ENCODE measurements at regions not wholly inside any gene's neighbourhood (a gene's known extent, or its start where the extent isn't known, plus 50 kb on each side); places are given as distances from the start of the nearest gene placed in this dataset.

- no peak for DNase-seq
- Histone ChIP-seq H3K27me3 (ENCODE audit: control insufficient read depth, insufficient read depth, low read length) (no peaks in the 10 kb centered on the region), H3K4me3 (ENCODE audit: insufficient read depth, low read depth, low read length) (no peak overlapping the region), H3K36me3 (replicated peaks; ENCODE audit: control insufficient read depth, insufficient read depth, low read length) (no peaks in the 10 kb centered on the region)
Observed at GRCh38 chr5:87097664-87098063, 170.0 kb upstream of the RASA1 start.

- H3K27me3 ChIP-seq (ENCODE audit: control insufficient read depth, insufficient read depth, low read length) = no peaks in the 10 kb centered on the region
- no peak for DNase-seq
- no peak overlapping the region for H3K4me3 ChIP-seq (ENCODE audit: insufficient read depth, low read depth, low read length)
- H3K36me3 ChIP-seq (replicated peaks; ENCODE audit: control insufficient read depth, insufficient read depth, low read length) = no peaks in the 10 kb centered on the region
Observed at GRCh38 chr5:87099291-87099839, 168.3 kb upstream of the RASA1 start.

DNA sequence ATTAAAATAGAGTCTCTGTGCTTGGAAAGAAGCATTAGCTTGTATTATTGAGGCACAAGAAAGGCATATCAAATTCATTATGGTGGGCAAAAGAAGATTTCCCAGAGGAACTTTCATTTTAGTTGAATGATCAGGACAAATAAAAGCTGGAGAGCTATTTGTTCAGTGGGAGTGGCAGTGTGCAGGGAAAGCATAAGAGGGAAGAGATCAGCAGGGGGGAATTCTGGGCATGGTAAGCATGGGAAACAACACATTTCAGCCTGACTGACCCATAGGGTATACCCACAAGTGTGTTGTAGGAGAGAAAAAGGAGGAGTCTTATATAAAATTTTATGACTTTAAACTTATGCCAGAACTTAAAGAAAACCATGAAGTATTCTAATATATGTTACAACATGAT lies 167.7 kb upstream of the RASA1 start:
- no peaks in the 10 kb centered on the region for H3K27me3 ChIP-seq (ENCODE audit: control insufficient read depth, insufficient read depth, low read length)
- DNase-seq = no peak
- H3K4me3 ChIP-seq (ENCODE audit: insufficient read depth, low read depth, low read length) = no peak overlapping the region
- H3K36me3 ChIP-seq (replicated peaks; ENCODE audit: control insufficient read depth, insufficient read depth, low read length) = no peaks in the 10 kb centered on the region

DNA sequence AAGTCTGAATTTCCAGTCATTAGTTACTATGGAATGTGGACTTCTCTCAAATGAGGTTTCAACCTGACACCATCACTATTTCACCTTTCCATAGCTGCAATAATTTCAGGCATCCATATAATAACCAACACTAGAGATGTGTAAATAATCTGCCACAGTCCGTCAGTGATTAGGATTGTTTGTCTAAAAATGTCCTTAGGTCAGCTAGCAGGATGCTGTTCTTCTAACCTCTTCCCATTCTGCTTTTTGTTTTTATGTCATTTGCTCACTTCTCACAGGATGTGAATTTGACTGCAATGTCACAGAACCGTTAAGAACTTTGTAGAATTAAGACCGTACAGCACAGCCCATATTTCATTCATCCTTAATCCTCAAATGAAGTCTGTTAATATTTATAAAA lies 166.4 kb upstream of the RASA1 start:
- DNase-seq = no peak
- H3K36me3 ChIP-seq (replicated peaks; ENCODE audit: control insufficient read depth, insufficient read depth, low read length) = no peaks in the 10 kb centered on the region
- no peak overlapping the region for H3K4me3 ChIP-seq (ENCODE audit: insufficient read depth, low read depth, low read length)
- H3K27me3 ChIP-seq (ENCODE audit: control insufficient read depth, insufficient read depth, low read length) = no peaks in the 10 kb centered on the region

DNA sequence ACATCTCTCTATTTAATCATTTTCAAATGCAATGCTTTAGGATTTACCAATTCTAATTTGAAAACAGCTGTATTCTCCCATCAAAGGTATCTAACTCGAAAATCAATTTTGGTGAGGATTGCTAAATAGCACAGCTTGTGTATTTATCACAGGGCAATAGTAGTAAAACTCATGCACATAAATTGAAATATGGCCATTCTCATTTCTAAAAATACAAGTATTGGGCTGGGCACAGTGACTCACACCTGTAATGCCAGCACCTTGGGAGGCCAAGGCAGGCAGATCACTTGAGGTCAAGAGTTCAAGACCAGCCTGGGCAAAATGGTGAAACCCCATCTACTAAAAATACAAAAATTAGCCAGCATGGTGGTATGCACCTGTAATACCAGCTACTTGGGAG lies 164.8 kb upstream of the RASA1 start:
- no peak overlapping the region for H3K4me3 ChIP-seq (ENCODE audit: insufficient read depth, low read depth, low read length)
- no peaks in the 10 kb centered on the region for H3K27me3 ChIP-seq (ENCODE audit: control insufficient read depth, insufficient read depth, low read length)
- no peak for DNase-seq
- H3K36me3 ChIP-seq (replicated peaks; ENCODE audit: control insufficient read depth, insufficient read depth, low read length) = no peaks in the 10 kb centered on the region

- Histone ChIP-seq H3K36me3 (replicated peaks; ENCODE audit: control insufficient read depth, insufficient read depth, low read length) (no peaks in the 10 kb centered on the region), H3K27me3 (ENCODE audit: control insufficient read depth, insufficient read depth, low read length) (no peaks in the 10 kb centered on the region), H3K4me3 (ENCODE audit: insufficient read depth, low read depth, low read length) (no peak overlapping the region)
- DNase-seq = no peak
Observed at GRCh38 chr5:87103616-87104287, 163.9 kb upstream of the RASA1 start.

DNA sequence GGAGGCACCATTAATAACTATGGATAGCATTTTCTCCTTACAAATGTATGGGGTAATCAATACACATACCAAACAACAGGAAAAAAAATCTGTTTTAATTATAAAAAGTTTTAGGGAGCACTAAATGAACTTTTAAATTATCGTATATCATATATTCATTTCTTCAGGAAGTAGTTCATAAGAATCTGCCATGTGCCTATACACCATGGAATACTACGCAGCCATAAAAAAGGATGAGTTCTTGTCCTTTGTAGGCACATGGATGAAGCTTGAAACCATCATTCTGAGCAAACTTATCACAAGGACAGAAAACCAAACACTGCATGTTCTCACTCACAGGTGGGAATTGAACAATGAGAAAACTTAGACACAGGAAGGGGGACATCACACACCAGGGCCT lies 162.1 kb upstream of the RASA1 start:
- DNase-seq = no peak
- Histone ChIP-seq H3K4me3 (ENCODE audit: insufficient read depth, low read depth, low read length) (no peak overlapping the region), H3K36me3 (replicated peaks; ENCODE audit: control insufficient read depth, insufficient read depth, low read length) (no peaks in the 10 kb centered on the region), H3K27me3 (ENCODE audit: control insufficient read depth, insufficient read depth, low read length) (no peaks in the 10 kb centered on the region)

GRCh38 chr5:87109746-87110145 lies 157.9 kb upstream of the RASA1 start:
- H3K36me3 ChIP-seq (replicated peaks; ENCODE audit: control insufficient read depth, insufficient read depth, low read length) = no peaks in the 10 kb centered on the region
- no peak for DNase-seq
- no peak overlapping the region for H3K4me3 ChIP-seq (ENCODE audit: insufficient read depth, low read depth, low read length)
- no peaks in the 10 kb centered on the region for H3K27me3 ChIP-seq (ENCODE audit: control insufficient read depth, insufficient read depth, low read length)

DNA sequence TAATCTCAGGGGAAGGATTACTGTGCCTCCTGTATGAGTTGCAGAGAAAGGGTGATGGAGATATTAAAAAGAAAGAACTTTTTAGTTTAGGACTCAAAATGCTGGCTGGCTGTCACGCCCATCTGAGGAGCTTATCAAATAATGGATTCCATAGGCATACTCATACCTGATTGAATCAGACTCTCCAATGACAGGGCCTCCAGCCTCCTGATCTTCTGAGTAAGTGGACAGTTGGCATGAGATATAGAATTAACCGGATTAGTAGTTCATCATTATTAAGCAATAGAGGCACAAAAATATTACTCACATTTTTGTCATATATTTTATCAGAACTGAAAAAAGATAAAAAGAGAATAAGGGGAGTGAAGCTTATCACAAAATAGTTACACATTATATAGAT lies 157.0 kb upstream of the RASA1 start:
- no peaks in the 10 kb centered on the region for H3K36me3 ChIP-seq (replicated peaks; ENCODE audit: control insufficient read depth, insufficient read depth, low read length)
- H3K27me3 ChIP-seq (ENCODE audit: control insufficient read depth, insufficient read depth, low read length) = no peaks in the 10 kb centered on the region
- no peak for DNase-seq
- H3K4me3 ChIP-seq (ENCODE audit: insufficient read depth, low read depth, low read length) = no peak overlapping the region

DNA sequence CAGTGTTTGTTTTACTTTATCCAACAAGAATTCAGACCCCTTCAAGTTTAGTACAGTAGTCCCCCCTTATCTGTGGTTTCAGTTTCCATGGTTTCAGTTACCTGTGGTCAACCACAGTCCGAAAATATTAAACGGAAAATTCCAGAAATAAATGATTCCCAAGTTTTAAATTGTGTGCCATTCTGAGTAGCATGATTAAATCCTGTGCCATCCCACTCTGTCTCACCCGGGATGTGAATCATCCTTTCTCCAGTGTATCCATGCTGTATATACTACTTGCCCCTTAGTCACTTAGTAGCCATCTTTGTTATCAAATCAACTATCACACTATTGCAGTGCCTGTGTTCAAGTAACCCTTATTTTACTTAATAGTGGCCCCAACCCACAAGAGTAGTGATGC lies 153.8 kb upstream of the RASA1 start:
- no peaks in the 10 kb centered on the region for H3K27me3 ChIP-seq (ENCODE audit: control insufficient read depth, insufficient read depth, low read length)
- no peak overlapping the region for H3K4me3 ChIP-seq (ENCODE audit: insufficient read depth, low read depth, low read length)
- no peaks in the 10 kb centered on the region for H3K36me3 ChIP-seq (replicated peaks; ENCODE audit: control insufficient read depth, insufficient read depth, low read length)
- no peak for DNase-seq

DNA sequence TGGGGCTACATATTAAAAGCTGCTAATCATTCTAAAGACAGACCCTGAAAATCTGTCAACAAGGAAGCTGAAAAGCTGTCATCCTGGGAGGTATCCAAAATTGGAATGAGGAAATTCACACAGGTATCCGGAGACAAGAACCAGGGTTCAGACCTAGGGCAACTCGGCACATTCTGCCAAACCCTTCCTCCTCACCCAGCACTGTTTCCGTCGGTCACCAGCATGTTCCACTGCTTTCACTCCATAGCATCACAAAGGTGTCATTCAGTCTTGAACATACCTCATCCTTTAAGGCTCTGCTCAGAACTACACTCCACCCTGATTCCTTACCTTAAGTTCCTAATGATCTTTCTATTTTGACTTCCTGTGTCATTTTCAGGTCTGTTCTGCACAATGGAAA lies 153.1 kb upstream of the RASA1 start:
- Histone ChIP-seq H3K36me3 (replicated peaks; ENCODE audit: control insufficient read depth, insufficient read depth, low read length) (no peaks in the 10 kb centered on the region), H3K4me3 (ENCODE audit: insufficient read depth, low read depth, low read length) (no peak overlapping the region), H3K27me3 (ENCODE audit: control insufficient read depth, insufficient read depth, low read length) (no peaks in the 10 kb centered on the region)
- no peak for DNase-seq

- Histone ChIP-seq H3K36me3 (replicated peaks; ENCODE audit: control insufficient read depth, insufficient read depth, low read length) (no peaks in the 10 kb centered on the region), H3K4me3 (ENCODE audit: insufficient read depth, low read depth, low read length) (no peak overlapping the region), H3K27me3 (ENCODE audit: control insufficient read depth, insufficient read depth, low read length) (no peaks in the 10 kb centered on the region)
- DNase-seq = no peak
Observed at GRCh38 chr5:87115839-87116364, 151.8 kb upstream of the RASA1 start.

DNA sequence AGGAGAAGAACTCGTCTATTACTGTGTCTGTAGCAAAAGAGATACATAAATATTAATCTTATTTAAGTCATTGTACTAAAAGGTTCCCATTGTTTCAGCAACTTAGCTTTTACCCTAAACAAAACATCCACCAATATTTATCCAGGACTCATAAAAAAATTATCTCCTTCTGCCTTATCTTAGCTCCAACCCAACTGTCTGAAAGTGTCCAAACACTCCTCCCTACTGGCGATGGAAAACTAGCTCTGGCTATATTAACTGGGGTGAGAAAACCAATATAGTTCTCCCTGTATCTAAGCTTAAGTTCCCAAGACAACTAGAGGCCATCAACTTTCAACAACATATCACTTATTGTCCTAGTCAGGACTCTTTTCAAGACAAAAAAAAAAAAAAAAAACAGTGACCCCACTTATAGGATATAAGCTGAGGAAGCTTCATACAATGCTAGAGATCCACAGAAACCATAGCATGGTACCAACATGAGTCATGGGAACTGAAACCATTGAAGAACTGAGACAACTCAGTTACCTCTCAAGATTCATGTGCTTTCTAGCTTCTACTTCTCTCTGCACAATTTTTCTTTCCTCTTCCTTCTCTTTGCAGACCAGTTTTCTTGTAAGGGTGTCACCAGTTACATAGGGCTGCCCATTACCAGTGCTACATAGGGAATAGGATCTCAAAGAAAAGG lies 150.7 kb upstream of the RASA1 start:
- Histone ChIP-seq H3K36me3 (replicated peaks; ENCODE audit: control insufficient read depth, insufficient read depth, low read length) (no peaks in the 10 kb centered on the region), H3K27me3 (ENCODE audit: control insufficient read depth, insufficient read depth, low read length) (no peaks in the 10 kb centered on the region), H3K4me3 (ENCODE audit: insufficient read depth, low read depth, low read length) (no peak overlapping the region)
- no peak for DNase-seq

GRCh38 chr5:87119588-87119987 lies 148.1 kb upstream of the RASA1 start:
- no peak overlapping the region for H3K4me3 ChIP-seq (ENCODE audit: insufficient read depth, low read depth, low read length)
- no peaks in the 10 kb centered on the region for H3K27me3 ChIP-seq (ENCODE audit: control insufficient read depth, insufficient read depth, low read length)
- no peaks in the 10 kb centered on the region for H3K36me3 ChIP-seq (replicated peaks; ENCODE audit: control insufficient read depth, insufficient read depth, low read length)
- no peak for DNase-seq

DNA sequence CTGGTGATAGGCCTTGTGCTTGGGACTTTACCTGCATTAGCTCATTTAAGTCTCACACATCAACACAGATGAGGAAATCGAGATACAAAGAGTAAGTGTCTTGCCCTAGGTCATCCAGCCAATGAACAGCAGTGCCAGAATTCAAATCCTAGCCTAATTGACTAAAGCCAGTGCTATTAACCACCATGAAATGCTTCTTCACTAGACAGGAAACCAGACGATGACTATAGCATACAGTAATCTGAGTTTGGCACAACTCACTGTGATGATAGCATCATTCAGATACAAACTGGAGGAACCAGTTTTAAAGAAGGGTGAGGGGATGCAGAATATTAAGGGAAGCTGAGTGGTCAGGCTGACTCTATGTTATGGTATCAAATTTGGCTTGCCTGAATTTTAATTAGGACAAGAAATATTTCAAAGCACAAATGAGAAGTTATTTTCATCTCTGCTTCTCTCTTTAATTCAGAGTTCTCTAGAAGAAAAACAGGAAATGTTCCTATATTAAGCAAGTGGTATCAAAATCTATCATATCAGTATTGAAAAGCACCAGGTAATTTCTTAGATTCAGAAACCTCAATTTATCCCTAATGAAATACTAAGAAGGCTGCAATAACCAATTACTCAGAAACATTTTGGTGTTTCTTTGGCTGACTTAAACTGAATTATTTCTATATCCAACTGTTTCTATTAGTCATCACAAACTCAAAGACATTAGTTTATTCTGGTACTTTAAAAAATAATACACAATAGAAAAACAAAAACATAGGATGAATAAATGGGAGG lies 147.0 kb upstream of the RASA1 start:
- Histone ChIP-seq H3K27me3 (ENCODE audit: control insufficient read depth, insufficient read depth, low read length) (no peaks in the 10 kb centered on the region), H3K36me3 (replicated peaks; ENCODE audit: control insufficient read depth, insufficient read depth, low read length) (no peaks in the 10 kb centered on the region), H3K4me3 (ENCODE audit: insufficient read depth, low read depth, low read length) (no peak overlapping the region)
- no peak for DNase-seq

Measured in H7 (cell line).